ENCODE measurements at regions not wholly inside any gene's neighbourhood (a gene's known extent, or its start where the extent isn't known, plus 50 kb on each side); places are given as distances from the start of the nearest gene placed in this dataset.

DNA sequence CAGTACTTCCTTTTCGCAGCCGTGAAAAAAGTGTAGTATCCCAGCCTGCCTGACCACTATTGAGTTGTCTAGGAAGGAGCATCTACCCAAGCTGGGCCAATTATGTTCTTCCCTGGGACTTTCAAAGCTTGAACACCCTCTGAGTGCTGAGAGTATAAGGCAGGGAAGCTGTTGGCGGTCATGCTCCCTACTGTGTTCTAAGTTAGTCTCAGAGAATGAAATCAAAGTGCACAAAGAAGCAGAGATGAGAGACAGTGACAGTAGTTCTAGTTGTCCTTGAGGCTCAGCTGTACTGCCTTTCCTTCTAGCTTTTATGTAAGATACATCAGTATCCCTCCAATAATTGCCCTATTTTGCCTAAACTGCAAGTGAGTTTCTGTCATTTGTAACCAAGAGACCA lies 427.1 kb upstream of the SEL1L start:
- TF ChIP-seq, protein P1, sequence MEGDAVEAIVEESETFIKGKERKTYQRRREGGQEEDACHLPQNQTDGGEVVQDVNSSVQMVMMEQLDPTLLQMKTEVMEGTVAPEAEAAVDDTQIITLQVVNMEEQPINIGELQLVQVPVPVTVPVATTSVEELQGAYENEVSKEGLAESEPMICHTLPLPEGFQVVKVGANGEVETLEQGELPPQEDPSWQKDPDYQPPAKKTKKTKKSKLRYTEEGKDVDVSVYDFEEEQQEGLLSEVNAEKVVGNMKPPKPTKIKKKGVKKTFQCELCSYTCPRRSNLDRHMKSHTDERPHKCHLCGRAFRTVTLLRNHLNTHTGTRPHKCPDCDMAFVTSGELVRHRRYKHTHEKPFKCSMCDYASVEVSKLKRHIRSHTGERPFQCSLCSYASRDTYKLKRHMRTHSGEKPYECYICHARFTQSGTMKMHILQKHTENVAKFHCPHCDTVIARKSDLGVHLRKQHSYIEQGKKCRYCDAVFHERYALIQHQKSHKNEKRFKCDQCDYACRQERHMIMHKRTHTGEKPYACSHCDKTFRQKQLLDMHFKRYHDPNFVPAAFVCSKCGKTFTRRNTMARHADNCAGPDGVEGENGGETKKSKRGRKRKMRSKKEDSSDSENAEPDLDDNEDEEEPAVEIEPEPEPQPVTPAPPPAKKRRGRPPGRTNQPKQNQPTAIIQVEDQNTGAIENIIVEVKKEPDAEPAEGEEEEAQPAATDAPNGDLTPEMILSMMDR (IDR thresholded peaks at IDR 0.05): no peak
- TF ChIP-seq POLR2A (IDR thresholded peaks at IDR 0.05): no peak
- ATAC-seq (no peak), DNase-seq (no peak)
- 86 to 95% (median 91%) methylated on average over 3 of the region's 3 CpGs for WGBS, 4 donors
- Histone ChIP-seq H3K4me1 (no peaks in the 10 kb centered on the region), H3K4me3 (no peak overlapping the region), H3K9me3 (no peaks in the 10 kb centered on the region), H3K36me3 (no peaks in the 10 kb centered on the region), H3K27me3 (no peaks in the 10 kb centered on the region), H3K27ac (no peak overlapping the region)
- intact Hi-C loops (cut with DNase I): no loop called here

- Histone ChIP-seq H3K36me3 (no peaks in the 10 kb centered on the region), H3K9me3 (peaks cover 0 to 24% (median 1%) of the 10 kb centered on the region in 12 donors), H3K27ac (no peak overlapping the region), H3K4me1 (no peaks in the 10 kb centered on the region), H3K27me3 (no peaks in the 10 kb centered on the region), H3K4me3 (no peak overlapping the region)
- no peak for DNase-seq
- TF ChIP-seq POLR2A (IDR thresholded peaks at IDR 0.05): no peak
- TF ChIP-seq, protein P1 (IDR thresholded peaks at IDR 0.05): no peak
- ATAC-seq: no peak
- 75 to 83% (median 78%) methylated on average over 1 of the region's 1 CpG for WGBS, 4 donors
- intact Hi-C loops (cut with DNase I): no loop called here
Observed at GRCh38 chr14:81963846-81964245, 430.2 kb upstream of the SEL1L start.

GRCh38 chr14:81970307-81970706 lies 436.7 kb upstream of the SEL1L start:
- peaks cover 0 to 33% (median 6%) of the 10 kb centered on the region in 12 donors for H3K9me3 ChIP-seq
- ATAC-seq: no peak
- H3K4me1 ChIP-seq: no peaks in the 10 kb centered on the region

DNA sequence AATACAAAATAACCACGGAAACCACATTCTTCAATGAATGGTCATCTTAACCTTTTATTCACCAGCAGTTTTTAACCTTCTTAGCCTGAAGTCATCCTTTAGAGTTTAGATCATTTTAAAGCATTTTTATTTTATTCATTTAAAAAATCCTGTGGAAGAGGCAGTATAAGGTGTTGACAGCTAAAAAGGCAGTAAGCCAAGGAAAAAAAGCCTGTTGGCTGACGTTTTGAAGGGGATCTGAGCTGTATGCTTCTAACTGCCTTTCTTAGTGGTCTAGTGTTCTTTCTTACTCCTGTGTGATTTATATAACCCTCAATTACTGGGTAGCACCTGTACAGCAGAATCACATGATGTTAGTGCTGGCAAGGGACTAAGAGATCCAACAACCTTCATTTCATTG lies 438.3 kb upstream of the SEL1L start:
- intact Hi-C loops (cut with DNase I): loop anchor here in 1 of 10 donors (10.0 kb wide), 1 partner anchor 257 kb away; no protein-coding TSS in a partner anchor
- no peaks in the 10 kb centered on the region for H3K27me3 ChIP-seq
- ATAC-seq (no peak), DNase-seq (no peak)
- WGBS, 4 donors: 23 to 31% (median 28%) methylated on average over 2 of the region's 2 CpGs
- no peak overlapping the region for H3K27ac ChIP-seq
- H3K36me3 ChIP-seq: no peaks in the 10 kb centered on the region
- H3K4me3 ChIP-seq: no peak overlapping the region
- H3K9me3 ChIP-seq: peaks cover 0 to 29% (median 6%) of the 10 kb centered on the region in 12 donors
- TF ChIP-seq, protein P1 (IDR thresholded peaks at IDR 0.05): no peak
- no peak for TF ChIP-seq POLR2A (IDR thresholded peaks at IDR 0.05)
- H3K4me1 ChIP-seq: no peaks in the 10 kb centered on the region

More at GRCh38 chr14:81970307-81970706, 436.7 kb upstream of the SEL1L start:
- Histone ChIP-seq H3K36me3 (no peaks in the 10 kb centered on the region), H3K27me3 (no peaks in the 10 kb centered on the region), H3K27ac (no peak overlapping the region), H3K4me3 (no peak overlapping the region)
- intact Hi-C loops (cut with DNase I): loop anchor here in 1 of 10 donors (10.0 kb wide), 1 partner anchor 256 kb away; no protein-coding TSS in a partner anchor
- TF ChIP-seq, protein P1 (IDR thresholded peaks at IDR 0.05): no peak
- no peak for TF ChIP-seq POLR2A (IDR thresholded peaks at IDR 0.05)
- 60 to 69% (median 68%) methylated on average over 5 of the region's 5 CpGs for WGBS, 4 donors
- no peak for DNase-seq
